HCT116 (cell line): ENCODE measurements at regions not wholly inside any gene's neighbourhood (a gene's known extent, or its start where the extent isn't known, plus 50 kb on each side); places are given as distances from the start of the nearest gene placed in this dataset.

Source experiments
- ATAC-seq: fragments of 200-7000 bp; cut with Tn5 transposase; 2 replicates; pipeline ENCODE4 v1.9.1; 2020; ENCODE audit warnings: mild to moderate bottlenecking, moderate library complexity
- BruUV-seq: library from RNA; stranded (reverse); fragments of 400-500 nt; replicated peaks from 2 replicates; lab custom pipeline; 2021; lab: Mats Ljungman, UMichigan
- CTCF ChIA-PET: fragments of 300-600 bp; sonication (Branson Sonifier 250); formaldehyde crosslinking; loops from one replicate; lab custom pipeline; 2021; ENCODE audit warnings: antibody characterized with exemption; lab: Charles Lee
- POLR2A ChIA-PET: fragments of 300-600, 350-600 bp; sonication (Branson Sonifier 250); formaldehyde crosslinking; loops from one replicate; lab custom pipeline; 2021; ENCODE audit warnings: antibody characterized with exemption; lab: Charles Lee
- RAD21 ChIA-PET, 2 experiments: fragments of 300-600 bp; sonication (Branson Sonifier 250); formaldehyde crosslinking; loops; one replicate each; lab custom pipeline; 2023; ENCODE audit warnings: low total read pairs in 2 of 2; ENCODE audit not compliant: uncharacterized antibody in 2 of 2, unreplicated experiment in 2 of 2, low non-redundant PET in 1 of 2; lab: Charles Lee
- DNase-seq: peaks from one replicate; pipeline ENCODE4 v3.0.0-alpha.2; 2010; ENCODE audit warnings: low read depth, low spot score
- H2AFZ ChIP-seq: fragments of 200-600 bp; shearing (Covaris generic), sonication (generic); 2 replicates; pipeline ENCODE4 v1.6.1; 2017; ENCODE audit warnings: low read depth, mixed run types, mixed read lengths, antibody characterized with exemption, low read length; ENCODE audit not compliant: poor library complexity, severe bottlenecking
- H3K27ac ChIP-seq: 2 replicates; pipeline ENCODE4 v1.5.1; 2012; ENCODE audit warnings: low read depth, low read length
- H3K27me3 ChIP-seq: fragments of 200-600 bp; sonication (generic); 2 replicates; pipeline ENCODE4 v1.6.1; 2016; ENCODE audit warnings: mixed run types, low read length, mixed read lengths; ENCODE audit not compliant: insufficient read depth
- H3K36me3 ChIP-seq, 2 experiments: fragments of 200-500 bp in 1 of 2; fragments of 200-600 bp in 1 of 2; sonication (Bioruptor generic) in 1 of 2; sonication (generic) in 1 of 2; 2 replicates each; pipeline versions ENCODE4 v1.5.1 to v1.6.1; 2014 to 2016; ENCODE audit warnings: low read length in 2 of 2, inconsistent platforms in 1 of 2, mixed read lengths in 1 of 2, mixed run types in 1 of 2; ENCODE audit not compliant: insufficient read depth in 2 of 2, control insufficient read depth in 1 of 2
- H3K4me1 ChIP-seq, 2 experiments: fragments of 200-600 bp in 1 of 2; sonication (generic) in 1 of 2; 2 replicates each; pipeline versions ENCODE4 v1.5.1 to v1.6.1; 2012 to 2017; ENCODE audit warnings: low read length in 2 of 2, inconsistent platforms in 1 of 2, mild to moderate bottlenecking in 1 of 2, mixed read lengths in 1 of 2, mixed run types in 1 of 2, moderate library complexity in 1 of 2; ENCODE audit not compliant: insufficient read depth in 2 of 2, control insufficient read depth in 1 of 2
- H3K4me2 ChIP-seq: fragments of 200-600 bp; sonication (generic); 2 replicates; pipeline ENCODE4 v1.6.1; 2017; ENCODE audit warnings: mixed run types, low read length, mixed read lengths
- H3K4me3 ChIP-seq, 2 experiments: fragments of 200-600 bp in 1 of 2; sonication (generic) in 1 of 2; replicated peaks in 1 of 2; 2 replicates each; pipeline ENCODE4 v1.5.1; 2011 to 2016; ENCODE audit warnings: low read length in 2 of 2, control low read depth in 1 of 2, low read depth in 1 of 2, mild to moderate bottlenecking in 1 of 2, mixed read lengths in 1 of 2, mixed run types in 1 of 2
- H3K79me2 ChIP-seq: fragments of 200-600 bp; sonication (generic); 2 replicates; pipeline ENCODE4 v1.6.1; 2017; ENCODE audit warnings: mild to moderate bottlenecking, mixed run types, low read length, moderate library complexity, mixed read lengths; ENCODE audit not compliant: insufficient read depth
- H3K9ac ChIP-seq: fragments of 200-600 bp; sonication (generic); 2 replicates; pipeline ENCODE4 v1.6.1; 2016; ENCODE audit warnings: low read length, mixed read lengths
- H3K9me2 ChIP-seq: fragments of 200-600 bp; sonication (generic), shearing (Covaris generic); 2 replicates; pipeline ENCODE4 v1.6.1; 2017; ENCODE audit warnings: mixed run types, mild to moderate bottlenecking, moderate library complexity; ENCODE audit not compliant: insufficient read depth
- H3K9me3 ChIP-seq, 2 experiments: fragments of 200-500 bp in 1 of 2; fragments of 200-600 bp in 1 of 2; sonication (Bioruptor generic) in 1 of 2; sonication (generic) in 1 of 2; 2 replicates each; pipeline ENCODE4 v1.6.1; 2014 to 2017; ENCODE audit warnings: low read length in 2 of 2, mixed read lengths in 2 of 2, inconsistent platforms in 1 of 2, low read depth in 1 of 2, mild to moderate bottlenecking in 1 of 2, mixed run types in 1 of 2, moderate library complexity in 1 of 2; ENCODE audit not compliant: control insufficient read depth in 1 of 2, insufficient read depth in 1 of 2
- H4K20me1 ChIP-seq: fragments of 200-600 bp; sonication (generic), shearing (Covaris generic); 2 replicates; pipeline ENCODE4 v1.6.1; 2017; ENCODE audit warnings: mixed run types, mild to moderate bottlenecking, moderate library complexity; ENCODE audit not compliant: insufficient read depth
- CEBPB ChIP-seq: IDR thresholded peaks from 2 replicates; pipeline ENCODE4 v1.6.1; 2012; ENCODE audit warnings: low read depth
- ELF1 ChIP-seq: IDR thresholded peaks from 2 replicates; pipeline ENCODE4 v1.6.1; 2012; ENCODE audit warnings: low read depth, borderline replicate concordance
- EZH2 ChIP-seq: fragments of 200-600 bp; sonication (generic); IDR thresholded peaks from 2 replicates; pipeline ENCODE4 v1.6.1; 2017; ENCODE audit warnings: antibody characterized with exemption, mixed run types
- EZH2phosphoT487 ChIP-seq: fragments of 200-600 bp; IDR thresholded peaks from 2 replicates; pipeline ENCODE4 v1.6.1; 2018; ENCODE audit warnings: antibody characterized with exemption, borderline replicate concordance
- FOSL1 ChIP-seq: IDR thresholded peaks from 2 replicates; pipeline ENCODE4 v1.6.1; 2012; ENCODE audit warnings: low read depth
- JUND ChIP-seq: IDR thresholded peaks from 2 replicates; pipeline ENCODE4 v1.6.1; 2012
- RAD21 ChIP-seq: IDR thresholded peaks from 2 replicates; pipeline ENCODE4 v1.6.1; 2012; ENCODE audit warnings: low read depth, mild to moderate bottlenecking
- SIN3A ChIP-seq: IDR thresholded peaks from 2 replicates; pipeline ENCODE4 v1.6.1; 2012; ENCODE audit warnings: low read depth
- SP1 ChIP-seq: IDR thresholded peaks from 2 replicates; pipeline ENCODE4 v1.6.1; 2012; ENCODE audit warnings: low read depth
- SRF ChIP-seq: IDR thresholded peaks from 2 replicates; pipeline ENCODE4 v1.6.1; 2012; ENCODE audit warnings: low read depth
- YY1 ChIP-seq: IDR thresholded peaks from 2 replicates; pipeline ENCODE4 v1.6.1; 2011; ENCODE audit warnings: low read length, low read depth, moderate library complexity, mild to moderate bottlenecking; ENCODE audit not compliant: insufficient replicate concordance; ENCODE audit errors: extremely low read depth
- ZFX ChIP-seq: fragments of 450-650 bp; IDR thresholded peaks from 2 replicates; pipeline ENCODE4 v1.6.1; 2017
- ZNF274 ChIP-seq: fragments of 200-500 bp; sonication (Bioruptor generic); IDR thresholded peaks from 2 replicates; pipeline ENCODE4 v1.6.1; 2014; ENCODE audit warnings: mild to moderate bottlenecking, low read depth, low read length, inconsistent platforms
- intact Hi-C: fragments of 100-400 bp; cut with micrococcal nuclease; formaldehyde crosslinking; loops from 2 replicates; pipeline ENCODE4 v1.10.0; 2022
- TF ChIP-seq, protein P1 (sequence below): IDR thresholded peaks from 2 replicates; pipeline ENCODE4 v1.6.1; 2011; ENCODE audit warnings: mild to moderate bottlenecking, low read length, moderate library complexity; ENCODE audit not compliant: insufficient replicate concordance; ENCODE audit errors: extremely low read depth
- TF ChIP-seq, protein P2 (sequence below), 3 experiments: fragments of 200-600 bp in 1 of 3; sonication (generic) in 1 of 3; IDR thresholded peaks in 2 of 3; conservative IDR thresholded peaks in 1 of 3; 2 replicates each; pipeline ENCODE4 v1.5.1; 2012 to 2017; ENCODE audit warnings: low read depth in 2 of 3, low read length in 2 of 3, antibody characterized with exemption in 1 of 3, borderline replicate concordance in 1 of 3, control low read depth in 1 of 3, mild to moderate bottlenecking in 1 of 3, mixed read lengths in 1 of 3, mixed run types in 1 of 3, moderate library complexity in 1 of 3; ENCODE audit not compliant: insufficient read depth in 1 of 3

DNA sequence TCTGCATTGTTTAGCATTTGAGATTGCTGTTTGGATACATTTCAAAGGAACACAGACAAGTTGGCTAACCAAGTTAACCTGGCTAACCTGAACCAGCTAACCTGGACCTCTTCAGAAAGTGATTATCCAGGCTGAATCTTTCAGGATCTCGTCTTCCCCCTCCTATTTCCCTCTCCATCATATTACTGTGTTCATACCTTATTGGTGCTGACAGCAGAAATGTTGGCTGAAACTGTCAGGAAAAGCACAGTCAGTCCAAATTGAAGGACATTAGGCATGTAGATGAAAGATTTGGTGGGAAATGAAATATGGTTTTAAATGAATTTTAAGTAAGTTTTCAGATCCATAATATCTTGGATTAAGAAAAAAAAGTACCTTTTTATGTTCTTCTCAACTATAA, 92.5 kb upstream of the NEUROD1 start:
- ATAC-seq: no peak
- no TSS peak for BruUV-seq
- no peaks in the 10 kb centered on the region for H3K79me2 ChIP-seq
- no peak for TF ChIP-seq RAD21
- TF ChIP-seq EZH2phosphoT487: no peak
- no peak for TF ChIP-seq CEBPB
- no peak for TF ChIP-seq SP1
- TF ChIP-seq, protein P1, sequence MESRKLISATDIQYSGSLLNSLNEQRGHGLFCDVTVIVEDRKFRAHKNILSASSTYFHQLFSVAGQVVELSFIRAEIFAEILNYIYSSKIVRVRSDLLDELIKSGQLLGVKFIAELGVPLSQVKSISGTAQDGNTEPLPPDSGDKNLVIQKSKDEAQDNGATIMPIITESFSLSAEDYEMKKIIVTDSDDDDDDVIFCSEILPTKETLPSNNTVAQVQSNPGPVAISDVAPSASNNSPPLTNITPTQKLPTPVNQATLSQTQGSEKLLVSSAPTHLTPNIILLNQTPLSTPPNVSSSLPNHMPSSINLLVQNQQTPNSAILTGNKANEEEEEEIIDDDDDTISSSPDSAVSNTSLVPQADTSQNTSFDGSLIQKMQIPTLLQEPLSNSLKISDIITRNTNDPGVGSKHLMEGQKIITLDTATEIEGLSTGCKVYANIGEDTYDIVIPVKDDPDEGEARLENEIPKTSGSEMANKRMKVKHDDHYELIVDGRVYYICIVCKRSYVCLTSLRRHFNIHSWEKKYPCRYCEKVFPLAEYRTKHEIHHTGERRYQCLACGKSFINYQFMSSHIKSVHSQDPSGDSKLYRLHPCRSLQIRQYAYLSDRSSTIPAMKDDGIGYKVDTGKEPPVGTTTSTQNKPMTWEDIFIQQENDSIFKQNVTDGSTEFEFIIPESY: no peak
- TF ChIP-seq ZNF274: no peak
- TF ChIP-seq, protein P2, sequence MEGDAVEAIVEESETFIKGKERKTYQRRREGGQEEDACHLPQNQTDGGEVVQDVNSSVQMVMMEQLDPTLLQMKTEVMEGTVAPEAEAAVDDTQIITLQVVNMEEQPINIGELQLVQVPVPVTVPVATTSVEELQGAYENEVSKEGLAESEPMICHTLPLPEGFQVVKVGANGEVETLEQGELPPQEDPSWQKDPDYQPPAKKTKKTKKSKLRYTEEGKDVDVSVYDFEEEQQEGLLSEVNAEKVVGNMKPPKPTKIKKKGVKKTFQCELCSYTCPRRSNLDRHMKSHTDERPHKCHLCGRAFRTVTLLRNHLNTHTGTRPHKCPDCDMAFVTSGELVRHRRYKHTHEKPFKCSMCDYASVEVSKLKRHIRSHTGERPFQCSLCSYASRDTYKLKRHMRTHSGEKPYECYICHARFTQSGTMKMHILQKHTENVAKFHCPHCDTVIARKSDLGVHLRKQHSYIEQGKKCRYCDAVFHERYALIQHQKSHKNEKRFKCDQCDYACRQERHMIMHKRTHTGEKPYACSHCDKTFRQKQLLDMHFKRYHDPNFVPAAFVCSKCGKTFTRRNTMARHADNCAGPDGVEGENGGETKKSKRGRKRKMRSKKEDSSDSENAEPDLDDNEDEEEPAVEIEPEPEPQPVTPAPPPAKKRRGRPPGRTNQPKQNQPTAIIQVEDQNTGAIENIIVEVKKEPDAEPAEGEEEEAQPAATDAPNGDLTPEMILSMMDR (IDR thresholded peaks at IDR 0.05 in 2 of 3, conservative IDR thresholded peaks at IDR 0.05 in 1 of 3; ENCODE audit: borderline replicate concordance in 1 of 3, insufficient read depth in 1 of 3, low read depth in 2 of 3, low read length in 2 of 3): no peak
- no peak for TF ChIP-seq YY1
- TF ChIP-seq ELF1: no peak
- no peak for TF ChIP-seq EZH2
- no peak for TF ChIP-seq ZFX
- no peak for TF ChIP-seq SRF
- TF ChIP-seq JUND: no peak
- no peak for TF ChIP-seq FOSL1
- no peak for TF ChIP-seq SIN3A
- TF ChIP-seq, all 23 proteins: peak for 0
- Histone ChIP-seq H3K9me2 (no peaks in the 10 kb centered on the region), H2AFZ (peak overlapping the region; percentile 60), H3K9me3 (no peaks in the 10 kb centered on the region), H4K20me1 (no peaks in the 10 kb centered on the region), H3K4me2 (no peak overlapping the region), H3K27me3 (no peaks in the 10 kb centered on the region), H3K4me3 (no peak overlapping the region), H3K4me1 (peaks cover 52 to 76% of the 10 kb centered on the region in 2 experiments), H3K36me3 (peaks cover 0 to 10% of the 10 kb centered on the region in 2 experiments; a peak in 1 of 4 replicates), H3K9ac (no peak overlapping the region), H3K27ac (peak overlapping the region; percentile 23; the same call in 1 of the 2 replicates)
- POLR2A ChIA-PET: no interaction called here
- no peak for DNase-seq
- CTCF ChIA-PET: no interaction called here
- RAD21 ChIA-PET: interaction anchor here (0.6 to 1.1 kb wide), 2 partner anchors 30 to 144 kb away, joined by 3 read pairs; no protein-coding TSS in a partner anchor
- intact Hi-C loops: no loop called here
